Loucy (cell line): ENCODE measurements at regions not wholly inside any gene's neighbourhood (a gene's known extent, or its start where the extent isn't known, plus 50 kb on each side); places are given as distances from the start of the nearest gene placed in this dataset.

ENCODE experiments used
- CTCF ChIP-seq: fragments of 200-600 bp; sonication (generic); conservative IDR thresholded peaks from 2 replicates; pipeline ENCODE4 v1.5.1; 2014; ENCODE audit warnings: mild to moderate bottlenecking, antibody characterized with exemption, low read length
- EZH2phosphoT487 ChIP-seq: fragments of 200-600 bp; IDR thresholded peaks from 2 replicates; pipeline ENCODE4 v1.6.1; 2018; ENCODE audit warnings: antibody characterized with exemption, mild to moderate bottlenecking, moderate library complexity, borderline replicate concordance

GRCh38 chr11:91790346-91791170 is 434.1 kb upstream of the FAT3 start:
- TF ChIP-seq CTCF (no peak), EZH2phosphoT487 (no peak)
